A673 (cell line): ENCODE measurements at regions not wholly inside any gene's neighbourhood (a gene's known extent, or its start where the extent isn't known, plus 50 kb on each side); places are given as distances from the start of the nearest gene placed in this dataset.

Experiments
- BruUV-seq: library from RNA; stranded (reverse); fragments of 400-500 nt; replicated peaks from 2 replicates; lab custom pipeline; 2021; lab: Mats Ljungman, UMichigan
- CTCF ChIA-PET: fragments of 300-600 bp; sonication (Branson Sonifier 250); formaldehyde crosslinking; loops from one replicate; lab custom pipeline; 2022; ENCODE audit warnings: antibody characterized with exemption; lab: Charles Lee
- POLR2A ChIA-PET: fragments of 300-600 bp; sonication (Branson Sonifier 250); formaldehyde crosslinking; loops from one replicate; lab custom pipeline; 2022; ENCODE audit warnings: antibody characterized with exemption; ENCODE audit not compliant: low non-redundant PET; lab: Charles Lee
- DNase-seq: peaks from one replicate; pipeline ENCODE4 v3.0.0-alpha.2; 2015; ENCODE audit warnings: low spot score
- H3K27ac ChIP-seq: fragments of 200-600 bp; sonication (generic); 2 replicates; pipeline ENCODE4 v1.5.1; 2016; ENCODE audit warnings: mixed run types, low read depth, mild to moderate bottlenecking, mixed read lengths, antibody characterized with exemption, low read length; ENCODE audit not compliant: poor library complexity, severe bottlenecking
- H3K27me3 ChIP-seq: fragments of 200-600 bp; sonication (generic); replicated peaks from 2 replicates; pipeline ENCODE4 v1.6.1; 2017; ENCODE audit warnings: mixed run types, low read depth, mild to moderate bottlenecking, mixed read lengths, antibody characterized with exemption, low read length; ENCODE audit not compliant: insufficient read depth, poor library complexity
- H3K36me3 ChIP-seq: fragments of 200-600 bp; sonication (generic); 2 replicates; pipeline ENCODE4 v1.6.1; 2016; ENCODE audit warnings: mixed run types, mild to moderate bottlenecking, mixed read lengths, antibody characterized with exemption, low read length; ENCODE audit not compliant: insufficient read depth, poor library complexity, severe bottlenecking
- H3K4me1 ChIP-seq: fragments of 200-600 bp; sonication (generic); 2 replicates; pipeline ENCODE4 v1.6.1; 2017; ENCODE audit warnings: mixed run types, mild to moderate bottlenecking, mixed read lengths, antibody characterized with exemption, low read length; ENCODE audit not compliant: insufficient read depth, poor library complexity, severe bottlenecking
- H3K4me3 ChIP-seq: fragments of 200-600 bp; sonication (generic); 2 replicates; pipeline ENCODE4 v1.5.1; 2016; ENCODE audit warnings: low read depth, mixed run types, mild to moderate bottlenecking, mixed read lengths, low read length; ENCODE audit not compliant: poor library complexity, severe bottlenecking
- H3K9me3 ChIP-seq: fragments of 200-600 bp; sonication (generic); 2 replicates; pipeline ENCODE4 v1.6.1; 2016; ENCODE audit warnings: mixed run types, low read depth, mild to moderate bottlenecking, mixed read lengths, antibody characterized with exemption, low read length; ENCODE audit not compliant: poor library complexity, severe bottlenecking
- CTCF ChIP-seq: fragments of 300-800, 200-600 bp; sonication (generic); conservative IDR thresholded peaks from 2 replicates; pipeline ENCODE4 v1.5.1; 2017; ENCODE audit warnings: low read depth, mild to moderate bottlenecking, antibody characterized with exemption, low read length, moderate library complexity, mixed read lengths
- EZH2 ChIP-seq: fragments of 200-600 bp; sonication (generic); IDR thresholded peaks from 2 replicates; pipeline ENCODE4 v1.6.1; 2017; ENCODE audit warnings: borderline replicate concordance, low read depth, mild to moderate bottlenecking, mixed read lengths, antibody characterized with exemption, low read length; ENCODE audit not compliant: poor library complexity, severe bottlenecking
- intact Hi-C: fragments of 100-400 bp; cut with micrococcal nuclease; formaldehyde crosslinking; loops from one replicate; pipeline ENCODE4 v1.10.0; 2022; ENCODE audit not compliant: unreplicated experiment

- H3K4me1 ChIP-seq, result no peaks in the 10 kb centered on the region
- H3K9me3 ChIP-seq, result no peaks in the 10 kb centered on the region
- intact Hi-C loops, result no loop called here
- ChIA-PET CTCF (no interaction called here), POLR2A (no interaction called here)
- H3K27ac ChIP-seq, result no peak overlapping the region
- peaks cover 12% of the 10 kb centered on the region for H3K27me3 ChIP-seq
- H3K36me3 ChIP-seq, result no peaks in the 10 kb centered on the region
- H3K4me3 ChIP-seq, result no peak overlapping the region
- DNase-seq, result no peak
- TF ChIP-seq CTCF (no peak), EZH2 (no peak)
- BruUV-seq, result no TSS peak
Observed at GRCh38 chr10:121027371-121027770, 176.2 kb downstream of the WDR11 start.

- ChIA-PET POLR2A (no interaction called here), CTCF (no interaction called here)
- Histone ChIP-seq H3K27me3 (no peaks in the 10 kb centered on the region), H3K36me3 (no peaks in the 10 kb centered on the region), H3K4me3 (no peak overlapping the region), H3K4me1 (no peaks in the 10 kb centered on the region), H3K27ac (no peak overlapping the region), H3K9me3 (no peaks in the 10 kb centered on the region)
- intact Hi-C loops, result no loop called here
- no TSS peak for BruUV-seq
- no peak for TF ChIP-seq CTCF
- no peak for TF ChIP-seq EZH2
- DNase-seq, result no peak
Observed at GRCh38 chr10:121032460-121032859, 181.3 kb downstream of the WDR11 start.

GRCh38 chr10:121033366-121033765, 182.2 kb downstream of the WDR11 start:
- BruUV-seq, result no TSS peak
- Histone ChIP-seq H3K4me3 (no peak overlapping the region), H3K27me3 (no peaks in the 10 kb centered on the region), H3K4me1 (no peaks in the 10 kb centered on the region), H3K36me3 (no peaks in the 10 kb centered on the region), H3K27ac (no peak overlapping the region), H3K9me3 (no peaks in the 10 kb centered on the region)
- ChIA-PET POLR2A (no interaction called here), CTCF (no interaction called here)
- no peak for DNase-seq
- intact Hi-C loops, result no loop called here
- TF ChIP-seq CTCF, result no peak
- no peak for TF ChIP-seq EZH2
